ENCODE measurements at regions not wholly inside any gene's neighbourhood (a gene's known extent, or its start where the extent isn't known, plus 50 kb on each side); places are given as distances from the start of the nearest gene placed in this dataset.

GRCh38 chr5:142397178-142397577 is 72.4 kb upstream of the SPRY4 start (continued):
- TF ChIP-seq ZNF395 (CRISPR knock-in tag; IDR thresholded peaks at IDR 0.05), result no peak
- TF ChIP-seq MTA1 (IDR thresholded peaks at IDR 0.05; ENCODE audit: borderline replicate concordance), result peak; percentile 64
- TF ChIP-seq IRF9 (tag; IDR thresholded peaks at IDR 0.05), result no peak
- TF ChIP-seq ZNF609 (CRISPR knock-in tag; IDR thresholded peaks at IDR 0.05; ENCODE audit: borderline replicate concordance), result no peak
- no peak for TF ChIP-seq RREB1 (CRISPR knock-in tag; IDR thresholded peaks at IDR 0.05)
- no peak for TF ChIP-seq ZFP36 (IDR thresholded peaks at IDR 0.05; ENCODE audit: low read depth, low read length, partially characterized antibody)
- TF ChIP-seq ZNF263 (CRISPR knock-in tag; IDR thresholded peaks at IDR 0.05; ENCODE audit: borderline replicate concordance), result no peak
- TF ChIP-seq LCOR (CRISPR knock-in tag; IDR thresholded peaks at IDR 0.05), result no peak
- no peak for TF ChIP-seq ZC3H11A (IDR thresholded peaks at IDR 0.05; ENCODE audit: low read depth, low read length)
- no peak for TF ChIP-seq ZC3H4 (CRISPR knock-in tag; IDR thresholded peaks at IDR 0.05; ENCODE audit: borderline replicate concordance)
- TF ChIP-seq CHCHD3 (CRISPR knock-in tag; IDR thresholded peaks at IDR 0.05), result no peak
- peak; percentile 23; the same call in 1 of the 2 replicates for TF ChIP-seq GATA2 (CRISPR knock-in tag; IDR thresholded peaks at IDR 0.05)
- TF ChIP-seq NCOA4 (IDR thresholded peaks at IDR 0.05; ENCODE audit: partially characterized antibody), result no peak
- 0 out of 2 replicates have a peak, but pooled peaks have one; percentile 39 for TF ChIP-seq MTA3 (IDR thresholded peaks at IDR 0.05; ENCODE audit: borderline replicate concordance)
- no peak for TF ChIP-seq HDAC8 (tag; IDR thresholded peaks at IDR 0.05)
- no peak for TF ChIP-seq ZNF41 (CRISPR knock-in tag; conservative IDR thresholded peaks at IDR 0.05)

Measured in K562 (cell line).